ENCODE measurements at regions not wholly inside any gene's neighbourhood (a gene's known extent, or its start where the extent isn't known, plus 50 kb on each side); places are given as distances from the start of the nearest gene placed in this dataset.

GRCh38 chr15:98195796-98196195, 235.3 kb downstream of the ARRDC4 start:
- no peak for DNase-seq (ENCODE audit: low read depth in 2 of 2)

- DNase-seq (ENCODE audit: low read depth in 2 of 2): no peak
These were observed 235.9 kb downstream of the ARRDC4 start for GRCh38 chr15:98196371-98196770.

- DNase-seq (ENCODE audit: low read depth in 2 of 2): no peak
These were observed 241.8 kb downstream of the ARRDC4 start for GRCh38 chr15:98202256-98202655.

- DNase-seq (ENCODE audit: low read depth in 2 of 2): no peak
These were observed 243.6 kb downstream of the ARRDC4 start for GRCh38 chr15:98203872-98204660.

- DNase-seq (ENCODE audit: low read depth in 2 of 2): no peak
These were observed 247.4 kb downstream of the ARRDC4 start for GRCh38 chr15:98207928-98208327.

GRCh38 chr15:98213346-98213979, 253.0 kb downstream of the ARRDC4 start:
- no peak for DNase-seq (ENCODE audit: low read depth in 2 of 2)

GRCh38 chr15:98216166-98216565, 255.7 kb downstream of the ARRDC4 start:
- no peak for DNase-seq (ENCODE audit: low read depth in 2 of 2)

- DNase-seq (ENCODE audit: low read depth in 2 of 2): no peak
These were observed 256.9 kb downstream of the ARRDC4 start for GRCh38 chr15:98217356-98217755.

GRCh38 chr15:98221144-98221543, 260.6 kb downstream of the ARRDC4 start:
- no peak for DNase-seq (ENCODE audit: low read depth in 2 of 2)

- no peak for DNase-seq (ENCODE audit: low read depth in 2 of 2)
These were observed 261.1 kb downstream of the ARRDC4 start for GRCh38 chr15:98221577-98221976.

- no peak for DNase-seq (ENCODE audit: low read depth in 2 of 2)
These were observed 265.6 kb downstream of the ARRDC4 start for GRCh38 chr15:98226149-98226548.

GRCh38 chr15:98226578-98226977, 266.1 kb downstream of the ARRDC4 start:
- no peak for DNase-seq (ENCODE audit: low read depth in 2 of 2)

- no peak for DNase-seq (ENCODE audit: low read depth in 2 of 2)
These were observed 268.3 kb downstream of the ARRDC4 start for GRCh38 chr15:98228846-98229245.

GRCh38 chr15:98230975-98231374, 270.5 kb downstream of the ARRDC4 start:
- no peak for DNase-seq (ENCODE audit: low read depth in 2 of 2)

- DNase-seq (ENCODE audit: low read depth in 2 of 2): no peak
These were observed 271.4 kb downstream of the ARRDC4 start for GRCh38 chr15:98231696-98232440.

GRCh38 chr15:98232761-98233160, 272.3 kb downstream of the ARRDC4 start:
- no peak for DNase-seq (ENCODE audit: low read depth in 2 of 2)

GRCh38 chr15:98233873-98234272, 273.4 kb downstream of the ARRDC4 start:
- no peak for DNase-seq (ENCODE audit: low read depth in 2 of 2)

GRCh38 chr15:98240303-98240702, 279.8 kb downstream of the ARRDC4 start:
- DNase-seq (ENCODE audit: low read depth in 2 of 2): no peak

GRCh38 chr15:98241032-98241554, 280.6 kb downstream of the ARRDC4 start:
- no peak for DNase-seq (ENCODE audit: low read depth in 2 of 2)

- no peak for DNase-seq (ENCODE audit: low read depth in 2 of 2)
These were observed 296.8 kb downstream of the ARRDC4 start for GRCh38 chr15:98257290-98257689.

- DNase-seq (ENCODE audit: low read depth in 2 of 2): no peak
These were observed 303.3 kb downstream of the ARRDC4 start for GRCh38 chr15:98263787-98264186.

- no peak for DNase-seq (ENCODE audit: low read depth in 2 of 2)
These were observed 305.8 kb downstream of the ARRDC4 start for GRCh38 chr15:98266295-98266694.
